H1 (cell line): ENCODE measurements at regions not wholly inside any gene's neighbourhood (a gene's known extent, or its start where the extent isn't known, plus 50 kb on each side); places are given as distances from the start of the nearest gene placed in this dataset.

Source experiments
- CTCF ChIA-PET: fragments of 300-600 bp; sonication (Branson Sonifier 250); formaldehyde crosslinking; loops from one replicate; lab custom pipeline; 2021; ENCODE audit not compliant: partially characterized antibody; lab: Charles Lee
- POLR2A ChIA-PET: fragments of 300-600 bp; sonication (Branson Sonifier 250); formaldehyde crosslinking; loops from one replicate; lab custom pipeline; 2021; ENCODE audit warnings: inconsistent platforms; ENCODE audit not compliant: partially characterized antibody; lab: Charles Lee
- DNase-seq, 2 experiments: peaks; one replicate each; pipeline versions ENCODE4 v3.0.0 to v3.0.0-alpha.2; 2010 to 2022; ENCODE audit warnings: low spot score in 2 of 2, low read depth in 1 of 2, mixed read lengths in 1 of 2
- FAIRE-seq: peaks from 2 replicates; lab custom pipeline; 2011; peaks lifted over from hg19 to GRCh38; lab: Jason Lieb, UNC
- H2AFZ ChIP-seq: 2 replicates; pipeline ENCODE4 v1.8.1; 2012; ENCODE audit warnings: low read length, inconsistent platforms
- H2AK5ac ChIP-seq: 2 replicates; pipeline ENCODE4 v1.6.1; 2013; ENCODE audit warnings: low read depth, low read length
- H2BK120ac ChIP-seq: replicated peaks from 2 replicates; pipeline ENCODE3; 2013; ENCODE audit warnings: low read depth, low read length, inconsistent platforms
- H2BK12ac ChIP-seq: 2 replicates; pipeline ENCODE4 v1.6.1; 2013; ENCODE audit warnings: low read depth, low read length
- H2BK15ac ChIP-seq: 2 replicates; pipeline ENCODE4 v1.6.1; 2013; ENCODE audit warnings: low read length
- H2BK20ac ChIP-seq: 2 replicates; pipeline ENCODE4 v1.6.1; 2013; ENCODE audit warnings: low read length
- H2BK5ac ChIP-seq: 2 replicates; pipeline ENCODE4 v1.6.1; 2013; ENCODE audit warnings: low read depth, low read length
- H3K14ac ChIP-seq: 2 replicates; pipeline ENCODE4 v1.6.1; 2013; ENCODE audit warnings: inconsistent platforms; ENCODE audit not compliant: insufficient read length
- H3K18ac ChIP-seq: 2 replicates; pipeline ENCODE4 v1.6.1; 2013; ENCODE audit warnings: low read length; ENCODE audit errors: extremely low read depth
- H3K23ac ChIP-seq: 2 replicates; pipeline ENCODE4 v1.6.1; 2013; ENCODE audit warnings: inconsistent platforms; ENCODE audit not compliant: insufficient read length
- H3K23me2 ChIP-seq: 2 replicates; pipeline ENCODE4 v1.6.1; 2013; ENCODE audit warnings: low read depth, low read length
- H3K27ac ChIP-seq: 2 replicates; pipeline ENCODE4 v1.6.1; 2011; ENCODE audit warnings: low read depth, low read length, inconsistent platforms
- H3K27me3 ChIP-seq, 4 experiments: replicated peaks in 1 of 4; 1 replicate in 1 of 4; 2 replicates in 3 of 4; pipeline versions ENCODE4 v1.6.1 to v1.8.1; 2011 to 2013; ENCODE audit warnings: low read length in 3 of 4, mild to moderate bottlenecking in 3 of 4, inconsistent platforms in 2 of 4, mixed read lengths in 2 of 4, moderate library complexity in 1 of 4; ENCODE audit not compliant: control insufficient read depth in 3 of 4, insufficient read depth in 3 of 4; ENCODE audit errors: extremely low read depth in 1 of 4
- H3K36me3 ChIP-seq, 4 experiments: 2 replicates each; pipeline versions ENCODE4 v1.6.1 to v1.8.1; 2011 to 2013; ENCODE audit warnings: mild to moderate bottlenecking in 4 of 4, low read length in 3 of 4, moderate library complexity in 2 of 4, control low read depth in 1 of 4, inconsistent platforms in 1 of 4; ENCODE audit not compliant: insufficient read depth in 4 of 4, control insufficient read depth in 2 of 4
- H3K4ac ChIP-seq: replicated peaks from 2 replicates; pipeline ENCODE3; 2013; ENCODE audit warnings: low read length, low read depth, mixed read lengths, inconsistent platforms; ENCODE audit not compliant: insufficient read length
- H3K4me1 ChIP-seq, 4 experiments: replicated peaks in 1 of 4; 1 replicate in 1 of 4; 2 replicates in 3 of 4; pipeline versions ENCODE4 v1.6.1 to v1.8.1; 2011 to 2013; ENCODE audit warnings: low read length in 3 of 4, inconsistent platforms in 2 of 4, mixed read lengths in 1 of 4; ENCODE audit not compliant: insufficient read depth in 4 of 4, control insufficient read depth in 3 of 4
- H3K4me2 ChIP-seq, 2 experiments: 2 replicates each; pipeline versions ENCODE4 v1.6.1 to v1.8.1; 2011 to 2013; ENCODE audit warnings: low read depth in 2 of 2, low read length in 2 of 2, control low read depth in 1 of 2, inconsistent platforms in 1 of 2, mild to moderate bottlenecking in 1 of 2; ENCODE audit not compliant: insufficient read depth in 1 of 2
- H3K4me3 ChIP-seq, 4 experiments: fragments of 200-600, 300-600 bp in 1 of 4; sonication (generic), shearing (Covaris generic), sonication (Bioruptor Twin) in 1 of 4; 2 replicates each; pipeline versions ENCODE4 v1.5.1 to v1.8.1; 2011 to 2016; ENCODE audit warnings: low read length in 4 of 4, low read depth in 3 of 4, control low read depth in 2 of 4, inconsistent platforms in 2 of 4, mild to moderate bottlenecking in 2 of 4, mixed read lengths in 1 of 4, moderate library complexity in 1 of 4; ENCODE audit not compliant: insufficient read depth in 2 of 4; ENCODE audit errors: extremely low read depth in 1 of 4
- H3K56ac ChIP-seq: replicated peaks from 2 replicates; pipeline ENCODE3; 2013; ENCODE audit warnings: low read depth, mild to moderate bottlenecking, mixed read lengths, low read length, inconsistent platforms; ENCODE audit not compliant: insufficient read length
- H3K79me1 ChIP-seq: 2 replicates; pipeline ENCODE4 v1.6.1; 2013; ENCODE audit warnings: low read depth, low read length, control low read depth
- H3K79me2 ChIP-seq, 2 experiments: 2 replicates each; pipeline versions ENCODE4 v1.6.1 to v1.8.1; 2012 to 2013; ENCODE audit warnings: low read length in 2 of 2, mild to moderate bottlenecking in 2 of 2, inconsistent platforms in 1 of 2; ENCODE audit not compliant: insufficient read depth in 2 of 2, control insufficient read depth in 1 of 2
- H3K9ac ChIP-seq, 4 experiments: replicated peaks in 1 of 4; 1 replicate in 1 of 4; 2 replicates in 3 of 4; pipeline versions ENCODE4 v1.6.1 to v1.8.1; 2011 to 2013; ENCODE audit warnings: low read depth in 3 of 4, low read length in 3 of 4, control low read depth in 2 of 4, mild to moderate bottlenecking in 2 of 4, moderate library complexity in 2 of 4, inconsistent platforms in 1 of 4; ENCODE audit errors: extremely low read depth in 1 of 4
- H3K9me3 ChIP-seq, 2 experiments: 2 replicates each; pipeline versions ENCODE4 v1.6.1 to v1.8.1; 2012 to 2013; ENCODE audit warnings: mild to moderate bottlenecking in 2 of 2, moderate library complexity in 2 of 2, control low read depth in 1 of 2, inconsistent platforms in 1 of 2, low read depth in 1 of 2, low read length in 1 of 2, mixed read lengths in 1 of 2; ENCODE audit not compliant: insufficient read depth in 2 of 2
- H4K20me1 ChIP-seq, 2 experiments: replicated peaks in 1 of 2; 2 replicates each; pipeline versions ENCODE3 to v1.8.1; 2011 to 2013; ENCODE audit warnings: inconsistent platforms in 2 of 2, low read length in 2 of 2, mild to moderate bottlenecking in 1 of 2; ENCODE audit not compliant: insufficient read depth in 2 of 2, control insufficient read depth in 1 of 2
- H4K5ac ChIP-seq: 2 replicates; pipeline ENCODE4 v1.6.1; 2013; ENCODE audit warnings: low read length, low read depth, mixed read lengths, inconsistent platforms; ENCODE audit not compliant: insufficient read length
- H4K8ac ChIP-seq: 2 replicates; pipeline ENCODE4 v1.8.0; 2013; ENCODE audit warnings: mild to moderate bottlenecking, moderate library complexity, low read length, inconsistent platforms; ENCODE audit not compliant: insufficient read depth; ENCODE audit errors: extremely low read depth
- H4K91ac ChIP-seq: replicated peaks from 2 replicates; pipeline ENCODE3; 2013; ENCODE audit warnings: low read length, mixed read lengths, inconsistent platforms; ENCODE audit not compliant: insufficient read length
- CBX8 ChIP-seq: fragments of 300-800, 300-1000 bp; sonication (generic); IDR thresholded peaks from 2 replicates; pipeline ENCODE4 v1.7.1; 2016; ENCODE audit warnings: low read depth, low read length, borderline replicate concordance
- CHD2 ChIP-seq: IDR thresholded peaks from 2 replicates; pipeline ENCODE4 v1.6.1; 2012; ENCODE audit warnings: low read length, improper control_type of control experiment
- CTBP2 ChIP-seq: IDR thresholded peaks from 2 replicates; pipeline ENCODE4 v1.7.0; 2011; ENCODE audit warnings: borderline replicate concordance, mild to moderate bottlenecking, moderate library complexity, mixed read lengths, low read length; ENCODE audit not compliant: insufficient read depth, insufficient read length
- JUND ChIP-seq: IDR thresholded peaks from 2 replicates; pipeline ENCODE4 v1.6.1; 2011; ENCODE audit warnings: mild to moderate bottlenecking, improper control_type of control experiment, low read length
- POLR2A ChIP-seq, 2 experiments: IDR thresholded peaks; 1 replicate in 1 of 2; 2 replicates in 1 of 2; pipeline ENCODE4 v1.6.1; 2011; ENCODE audit warnings: low read depth in 2 of 2, low read length in 2 of 2, mild to moderate bottlenecking in 2 of 2; ENCODE audit errors: control extremely low read depth in 1 of 2
- TCF12 ChIP-seq: IDR thresholded peaks from 2 replicates; pipeline ENCODE4 v1.6.1; 2011; ENCODE audit warnings: low read depth, mild to moderate bottlenecking, low read length
- WGBS, 2 experiments: shearing (Covaris generic) in 1 of 2; methylation state at CpG; one replicate each; pipeline versions ENCODE4 v1.1.6 to v1.1.7; 2013 to 2015; ENCODE audit warnings: low lambda C conversion rate in 2 of 2, mixed read lengths in 2 of 2, inconsistent platforms in 1 of 2, low coverage in 1 of 2, missing lambda C conversion rate in 1 of 2; ENCODE audit not compliant: insufficient replicate concordance in 2 of 2, insufficient coverage in 1 of 2, insufficient read length in 1 of 2; ENCODE audit errors: extremely low coverage in 1 of 2, missing lambda C conversion rate in 1 of 2; 5-methylcytosine and 5-hydroxymethylcytosine counted together
- TF ChIP-seq, protein P1 (sequence below), 3 experiments: IDR thresholded peaks; 1 replicate in 2 of 3; 2 replicates in 1 of 3; pipeline versions ENCODE4 v1.5.1 to v1.6.1; 2011; ENCODE audit warnings: low read length in 3 of 3, mild to moderate bottlenecking in 3 of 3, inconsistent platforms in 2 of 3, low read depth in 1 of 3, moderate library complexity in 1 of 3; ENCODE audit not compliant: insufficient read depth in 1 of 3; ENCODE audit errors: control extremely low read depth in 1 of 3
- TF ChIP-seq, protein P2 (sequence below): IDR thresholded peaks from 2 replicates; pipeline ENCODE4 v1.6.1; 2012; ENCODE audit warnings: low read length, inconsistent platforms

- H3K18ac ChIP-seq = no peak overlapping the region
- no peak for FAIRE-seq
- POLR2A ChIA-PET = no interaction called here
These were observed 240.0 kb upstream of the FOXN3 start for GRCh38 chr14:89657014-89657413.

More at GRCh38 chr14:89657014-89657413, 240.0 kb upstream of the FOXN3 start:
- H3K79me1 ChIP-seq = no peaks in the 10 kb centered on the region
- H3K14ac ChIP-seq = no peak overlapping the region
- WGBS, 2 experiments = 89% methylated on average over 1 of the region's 1 CpG; no CpG with 5 or more reads in 1 of the 2 experiments
- no peak overlapping the region for H3K9ac ChIP-seq
- no peak overlapping the region for H2BK12ac ChIP-seq
- H3K23ac ChIP-seq = no peak overlapping the region
- no peak overlapping the region for H3K27ac ChIP-seq
- no peaks in the 10 kb centered on the region for H3K36me3 ChIP-seq
- H3K4me1 ChIP-seq = peaks cover 0 to 4% (median 0%) of the 10 kb centered on the region in 4 experiments; a peak in 2 of 7 replicates
- H2AK5ac ChIP-seq = no peak overlapping the region
- no peak for DNase-seq
- no peak overlapping the region for H3K56ac ChIP-seq
- H4K5ac ChIP-seq = no peak overlapping the region
- H3K4me2 ChIP-seq = no peak overlapping the region
- peaks cover 2 to 6% of the 10 kb centered on the region in 2 experiments; a peak in 1 of 4 replicates for H3K9me3 ChIP-seq
- H3K23me2 ChIP-seq = no peaks in the 10 kb centered on the region
- no peak overlapping the region for H2BK20ac ChIP-seq
- no peak overlapping the region for H2BK5ac ChIP-seq
- H2AFZ ChIP-seq = no peak overlapping the region
- no peak overlapping the region for H2BK15ac ChIP-seq
- no peaks in the 10 kb centered on the region for H3K79me2 ChIP-seq
- H4K8ac ChIP-seq = no peak overlapping the region
- no peak overlapping the region for H3K4me3 ChIP-seq
- no peak overlapping the region for H4K91ac ChIP-seq
- no peak overlapping the region for H2BK120ac ChIP-seq
- no peaks in the 10 kb centered on the region for H4K20me1 ChIP-seq
- H3K27me3 ChIP-seq = no peaks in the 10 kb centered on the region
- CTCF ChIA-PET = interaction anchor here (0.6 to 0.9 kb wide), 4 partner anchors 85 to 616 kb away, joined by 3 to 4 read pairs (median 3); no protein-coding TSS in a partner anchor
- no peak overlapping the region for H3K4ac ChIP-seq
- no peak for TF ChIP-seq CHD2
- TF ChIP-seq, protein P1, sequence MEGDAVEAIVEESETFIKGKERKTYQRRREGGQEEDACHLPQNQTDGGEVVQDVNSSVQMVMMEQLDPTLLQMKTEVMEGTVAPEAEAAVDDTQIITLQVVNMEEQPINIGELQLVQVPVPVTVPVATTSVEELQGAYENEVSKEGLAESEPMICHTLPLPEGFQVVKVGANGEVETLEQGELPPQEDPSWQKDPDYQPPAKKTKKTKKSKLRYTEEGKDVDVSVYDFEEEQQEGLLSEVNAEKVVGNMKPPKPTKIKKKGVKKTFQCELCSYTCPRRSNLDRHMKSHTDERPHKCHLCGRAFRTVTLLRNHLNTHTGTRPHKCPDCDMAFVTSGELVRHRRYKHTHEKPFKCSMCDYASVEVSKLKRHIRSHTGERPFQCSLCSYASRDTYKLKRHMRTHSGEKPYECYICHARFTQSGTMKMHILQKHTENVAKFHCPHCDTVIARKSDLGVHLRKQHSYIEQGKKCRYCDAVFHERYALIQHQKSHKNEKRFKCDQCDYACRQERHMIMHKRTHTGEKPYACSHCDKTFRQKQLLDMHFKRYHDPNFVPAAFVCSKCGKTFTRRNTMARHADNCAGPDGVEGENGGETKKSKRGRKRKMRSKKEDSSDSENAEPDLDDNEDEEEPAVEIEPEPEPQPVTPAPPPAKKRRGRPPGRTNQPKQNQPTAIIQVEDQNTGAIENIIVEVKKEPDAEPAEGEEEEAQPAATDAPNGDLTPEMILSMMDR (IDR thresholded peaks at IDR 0.05; ENCODE audit: control extremely low read depth in 1 of 3, insufficient read depth in 1 of 3, low read depth in 1 of 3, low read length in 3 of 3) = no peak
- no peak for TF ChIP-seq TCF12
- TF ChIP-seq, protein P2, sequence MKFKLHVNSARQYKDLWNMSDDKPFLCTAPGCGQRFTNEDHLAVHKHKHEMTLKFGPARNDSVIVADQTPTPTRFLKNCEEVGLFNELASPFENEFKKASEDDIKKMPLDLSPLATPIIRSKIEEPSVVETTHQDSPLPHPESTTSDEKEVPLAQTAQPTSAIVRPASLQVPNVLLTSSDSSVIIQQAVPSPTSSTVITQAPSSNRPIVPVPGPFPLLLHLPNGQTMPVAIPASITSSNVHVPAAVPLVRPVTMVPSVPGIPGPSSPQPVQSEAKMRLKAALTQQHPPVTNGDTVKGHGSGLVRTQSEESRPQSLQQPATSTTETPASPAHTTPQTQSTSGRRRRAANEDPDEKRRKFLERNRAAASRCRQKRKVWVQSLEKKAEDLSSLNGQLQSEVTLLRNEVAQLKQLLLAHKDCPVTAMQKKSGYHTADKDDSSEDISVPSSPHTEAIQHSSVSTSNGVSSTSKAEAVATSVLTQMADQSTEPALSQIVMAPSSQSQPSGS = no peak
- TF ChIP-seq POLR2A (IDR thresholded peaks at IDR 0.05; ENCODE audit: control extremely low read depth in 1 of 2, low read depth in 2 of 2, low read length in 2 of 2) = no peak
- no peak for TF ChIP-seq CTBP2
- TF ChIP-seq JUND = no peak
- TF ChIP-seq CBX8 = no peak
